ENCODE measurements at regions not wholly inside any gene's neighbourhood (a gene's known extent, or its start where the extent isn't known, plus 50 kb on each side); places are given as distances from the start of the nearest gene placed in this dataset.

DNA sequence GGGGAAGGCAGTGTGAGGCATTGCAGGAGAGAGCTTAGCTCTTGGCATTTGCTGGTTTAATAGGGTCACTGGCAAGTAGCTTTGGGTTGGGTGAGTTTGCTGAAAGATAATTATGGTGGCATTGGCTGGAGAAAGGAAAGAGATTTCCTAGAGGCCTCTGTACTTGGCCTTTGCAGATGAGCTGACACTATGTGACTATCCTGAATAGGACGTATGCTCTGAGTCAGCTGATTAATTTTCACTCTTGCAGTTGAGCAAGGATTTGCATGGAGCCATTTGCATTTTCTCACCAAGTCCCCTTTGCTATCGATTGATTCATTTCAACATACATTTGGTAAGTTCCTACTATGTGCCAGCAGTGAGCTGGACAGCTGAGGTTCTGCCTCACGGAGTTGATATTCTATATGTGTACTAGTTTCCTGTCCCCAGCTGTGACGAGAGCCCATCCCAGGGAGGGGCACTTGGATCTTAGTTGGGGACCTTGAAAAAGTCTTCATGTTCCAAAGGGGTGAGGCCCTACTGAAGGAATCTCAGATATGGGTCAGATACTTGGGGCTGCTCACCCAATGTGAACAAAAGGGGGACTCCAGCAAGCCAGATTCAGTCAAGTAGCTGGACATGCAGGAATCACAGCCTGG, 245.7 kb downstream of the LOXHD1 start:
- TF ChIP-seq, protein P1, sequence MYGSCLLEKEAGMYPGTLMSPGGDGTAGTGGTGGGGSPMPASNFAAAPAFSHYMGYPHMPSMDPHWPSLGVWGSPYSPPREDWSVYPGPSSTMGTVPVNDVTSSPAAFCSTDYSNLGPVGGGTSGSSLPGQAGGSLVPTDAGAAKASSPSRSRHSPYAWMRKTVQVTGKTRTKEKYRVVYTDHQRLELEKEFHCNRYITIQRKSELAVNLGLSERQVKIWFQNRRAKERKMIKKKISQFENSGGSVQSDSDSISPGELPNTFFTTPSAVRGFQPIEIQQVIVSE (CRISPR knock-in tag; IDR thresholded peaks at IDR 0.05; ENCODE audit: borderline replicate concordance): no peak
- TF ChIP-seq, protein P2, sequence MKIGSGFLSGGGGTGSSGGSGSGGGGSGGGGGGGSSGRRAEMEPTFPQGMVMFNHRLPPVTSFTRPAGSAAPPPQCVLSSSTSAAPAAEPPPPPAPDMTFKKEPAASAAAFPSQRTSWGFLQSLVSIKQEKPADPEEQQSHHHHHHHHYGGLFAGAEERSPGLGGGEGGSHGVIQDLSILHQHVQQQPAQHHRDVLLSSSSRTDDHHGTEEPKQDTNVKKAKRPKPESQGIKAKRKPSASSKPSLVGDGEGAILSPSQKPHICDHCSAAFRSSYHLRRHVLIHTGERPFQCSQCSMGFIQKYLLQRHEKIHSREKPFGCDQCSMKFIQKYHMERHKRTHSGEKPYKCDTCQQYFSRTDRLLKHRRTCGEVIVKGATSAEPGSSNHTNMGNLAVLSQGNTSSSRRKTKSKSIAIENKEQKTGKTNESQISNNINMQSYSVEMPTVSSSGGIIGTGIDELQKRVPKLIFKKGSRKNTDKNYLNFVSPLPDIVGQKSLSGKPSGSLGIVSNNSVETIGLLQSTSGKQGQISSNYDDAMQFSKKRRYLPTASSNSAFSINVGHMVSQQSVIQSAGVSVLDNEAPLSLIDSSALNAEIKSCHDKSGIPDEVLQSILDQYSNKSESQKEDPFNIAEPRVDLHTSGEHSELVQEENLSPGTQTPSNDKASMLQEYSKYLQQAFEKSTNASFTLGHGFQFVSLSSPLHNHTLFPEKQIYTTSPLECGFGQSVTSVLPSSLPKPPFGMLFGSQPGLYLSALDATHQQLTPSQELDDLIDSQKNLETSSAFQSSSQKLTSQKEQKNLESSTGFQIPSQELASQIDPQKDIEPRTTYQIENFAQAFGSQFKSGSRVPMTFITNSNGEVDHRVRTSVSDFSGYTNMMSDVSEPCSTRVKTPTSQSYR (CRISPR knock-in tag; IDR thresholded peaks at IDR 0.05): no peak
- TF ChIP-seq ZNF416 (CRISPR knock-in tag; IDR thresholded peaks at IDR 0.05) (no peak), HMGA2 (CRISPR knock-in tag; IDR thresholded peaks at IDR 0.05) (no peak), SOX15 (CRISPR knock-in tag; IDR thresholded peaks at IDR 0.05) (no peak), ESRRA (CRISPR knock-in tag; IDR thresholded peaks at IDR 0.05; ENCODE audit: borderline replicate concordance) (no peak), MYBL2 (CRISPR knock-in tag; IDR thresholded peaks at IDR 0.05) (no peak), IRF2 (CRISPR knock-in tag; IDR thresholded peaks at IDR 0.05; ENCODE audit: borderline replicate concordance, low read depth) (no peak), NR3C1 (CRISPR knock-in tag; conservative IDR thresholded peaks at IDR 0.05; ENCODE audit: low read depth) (no peak), TCF7 (CRISPR knock-in tag; IDR thresholded peaks at IDR 0.05; ENCODE audit: low read depth) (no peak), MXD4 (CRISPR knock-in tag; IDR thresholded peaks at IDR 0.05; ENCODE audit: borderline replicate concordance) (no peak)
- TF ChIP-seq, protein P3, sequence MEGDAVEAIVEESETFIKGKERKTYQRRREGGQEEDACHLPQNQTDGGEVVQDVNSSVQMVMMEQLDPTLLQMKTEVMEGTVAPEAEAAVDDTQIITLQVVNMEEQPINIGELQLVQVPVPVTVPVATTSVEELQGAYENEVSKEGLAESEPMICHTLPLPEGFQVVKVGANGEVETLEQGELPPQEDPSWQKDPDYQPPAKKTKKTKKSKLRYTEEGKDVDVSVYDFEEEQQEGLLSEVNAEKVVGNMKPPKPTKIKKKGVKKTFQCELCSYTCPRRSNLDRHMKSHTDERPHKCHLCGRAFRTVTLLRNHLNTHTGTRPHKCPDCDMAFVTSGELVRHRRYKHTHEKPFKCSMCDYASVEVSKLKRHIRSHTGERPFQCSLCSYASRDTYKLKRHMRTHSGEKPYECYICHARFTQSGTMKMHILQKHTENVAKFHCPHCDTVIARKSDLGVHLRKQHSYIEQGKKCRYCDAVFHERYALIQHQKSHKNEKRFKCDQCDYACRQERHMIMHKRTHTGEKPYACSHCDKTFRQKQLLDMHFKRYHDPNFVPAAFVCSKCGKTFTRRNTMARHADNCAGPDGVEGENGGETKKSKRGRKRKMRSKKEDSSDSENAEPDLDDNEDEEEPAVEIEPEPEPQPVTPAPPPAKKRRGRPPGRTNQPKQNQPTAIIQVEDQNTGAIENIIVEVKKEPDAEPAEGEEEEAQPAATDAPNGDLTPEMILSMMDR (IDR thresholded peaks at IDR 0.05): no peak
- TF ChIP-seq, protein P4, sequence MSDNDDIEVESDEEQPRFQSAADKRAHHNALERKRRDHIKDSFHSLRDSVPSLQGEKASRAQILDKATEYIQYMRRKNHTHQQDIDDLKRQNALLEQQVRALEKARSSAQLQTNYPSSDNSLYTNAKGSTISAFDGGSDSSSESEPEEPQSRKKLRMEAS (CRISPR knock-in tag; IDR thresholded peaks at IDR 0.05): no peak
- TF ChIP-seq, protein P5, sequence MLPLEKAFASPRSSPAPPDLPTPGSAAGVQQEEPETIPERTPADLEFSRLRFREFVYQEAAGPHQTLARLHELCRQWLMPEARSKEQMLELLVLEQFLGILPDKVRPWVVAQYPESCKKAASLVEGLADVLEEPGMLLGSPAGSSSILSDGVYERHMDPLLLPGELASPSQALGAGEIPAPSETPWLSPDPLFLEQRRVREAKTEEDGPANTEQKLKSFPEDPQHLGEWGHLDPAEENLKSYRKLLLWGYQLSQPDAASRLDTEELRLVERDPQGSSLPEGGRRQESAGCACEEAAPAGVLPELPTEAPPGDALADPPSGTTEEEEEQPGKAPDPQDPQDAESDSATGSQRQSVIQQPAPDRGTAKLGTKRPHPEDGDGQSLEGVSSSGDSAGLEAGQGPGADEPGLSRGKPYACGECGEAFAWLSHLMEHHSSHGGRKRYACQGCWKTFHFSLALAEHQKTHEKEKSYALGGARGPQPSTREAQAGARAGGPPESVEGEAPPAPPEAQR (CRISPR knock-in tag; IDR thresholded peaks at IDR 0.05): no peak
